D721Med (cell line): ENCODE measurements at regions not wholly inside any gene's neighbourhood (a gene's known extent, or its start where the extent isn't known, plus 50 kb on each side); places are given as distances from the start of the nearest gene placed in this dataset.
"Not testable (repeated sequence)": the region's sequence is repeated elsewhere in the genome, so short reads cannot be mapped to it uniquely, and the experiment has no call there.

Experiments used
- DNase-seq: peaks from one replicate; pipeline ENCODE4 v3.0.0; 2011; ENCODE audit warnings: low spot score; ENCODE audit not compliant: insufficient read length
- FAIRE-seq: peaks from 2 replicates; lab custom pipeline; 2011; peaks lifted over from hg19 to GRCh38; lab: Jason Lieb, UNC
- TF ChIP-seq, protein P1 (sequence below): IDR thresholded peaks from 2 replicates; pipeline ENCODE4 v1.5.1; 2012; ENCODE audit warnings: mild to moderate bottlenecking, control low read depth; ENCODE audit not compliant: insufficient read depth; ENCODE audit errors: missing control alignments

GRCh38 chr17:68106085-68106484 lies 70.5 kb downstream of the KPNA2 start:
- FAIRE-seq (no peak), DNase-seq (no peak)
- TF ChIP-seq, protein P1, sequence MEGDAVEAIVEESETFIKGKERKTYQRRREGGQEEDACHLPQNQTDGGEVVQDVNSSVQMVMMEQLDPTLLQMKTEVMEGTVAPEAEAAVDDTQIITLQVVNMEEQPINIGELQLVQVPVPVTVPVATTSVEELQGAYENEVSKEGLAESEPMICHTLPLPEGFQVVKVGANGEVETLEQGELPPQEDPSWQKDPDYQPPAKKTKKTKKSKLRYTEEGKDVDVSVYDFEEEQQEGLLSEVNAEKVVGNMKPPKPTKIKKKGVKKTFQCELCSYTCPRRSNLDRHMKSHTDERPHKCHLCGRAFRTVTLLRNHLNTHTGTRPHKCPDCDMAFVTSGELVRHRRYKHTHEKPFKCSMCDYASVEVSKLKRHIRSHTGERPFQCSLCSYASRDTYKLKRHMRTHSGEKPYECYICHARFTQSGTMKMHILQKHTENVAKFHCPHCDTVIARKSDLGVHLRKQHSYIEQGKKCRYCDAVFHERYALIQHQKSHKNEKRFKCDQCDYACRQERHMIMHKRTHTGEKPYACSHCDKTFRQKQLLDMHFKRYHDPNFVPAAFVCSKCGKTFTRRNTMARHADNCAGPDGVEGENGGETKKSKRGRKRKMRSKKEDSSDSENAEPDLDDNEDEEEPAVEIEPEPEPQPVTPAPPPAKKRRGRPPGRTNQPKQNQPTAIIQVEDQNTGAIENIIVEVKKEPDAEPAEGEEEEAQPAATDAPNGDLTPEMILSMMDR = no peak

DNA sequence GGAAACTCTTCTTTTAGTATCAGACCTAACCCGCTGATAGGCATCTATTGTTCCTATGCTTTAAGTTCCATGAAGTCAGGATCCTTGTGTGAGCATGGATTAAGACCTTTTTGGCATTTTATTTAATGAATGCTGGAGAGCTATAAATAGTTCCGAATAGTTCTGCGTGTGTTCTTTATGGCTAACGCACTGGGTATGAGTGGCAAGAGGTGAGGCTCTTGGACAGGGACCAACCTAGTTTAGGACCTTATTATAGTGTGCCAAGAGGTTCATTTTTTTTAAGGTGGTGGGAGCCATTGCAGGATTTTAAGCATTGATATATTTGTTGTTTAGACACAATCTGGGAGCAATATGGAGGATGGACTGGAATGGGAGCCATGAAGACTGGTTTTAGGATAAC lies 71.8 kb downstream of the KPNA2 start:
- FAIRE-seq (no peak), DNase-seq (no peak)
- TF ChIP-seq, protein P1 = no peak

GRCh38 chr17:68108313-68109000 lies 72.9 kb downstream of the KPNA2 start:
- no peak for FAIRE-seq
- TF ChIP-seq, protein P1 = no peak
- no peak for DNase-seq

DNA sequence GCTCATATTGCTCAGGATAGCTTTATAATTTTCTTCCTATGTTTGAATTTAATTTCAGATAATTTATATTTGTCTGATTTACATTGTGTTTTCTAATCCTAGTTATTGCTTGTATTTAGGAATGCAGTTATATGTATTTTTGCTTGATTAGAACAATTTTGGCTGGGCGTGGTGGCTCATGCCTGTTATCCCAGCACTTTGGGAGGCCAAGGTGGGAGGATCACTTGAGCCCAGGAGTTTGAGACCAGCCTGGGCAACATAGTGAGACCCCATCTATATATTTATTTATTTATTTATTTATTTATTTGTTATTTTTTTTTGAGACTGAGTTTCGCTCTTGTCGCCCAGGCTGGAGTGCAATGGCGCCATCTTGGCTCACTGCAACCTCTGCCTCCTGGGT lies 73.9 kb downstream of the KPNA2 start:
- not testable (repeated sequence) for DNase-seq, FAIRE-seq

DNA sequence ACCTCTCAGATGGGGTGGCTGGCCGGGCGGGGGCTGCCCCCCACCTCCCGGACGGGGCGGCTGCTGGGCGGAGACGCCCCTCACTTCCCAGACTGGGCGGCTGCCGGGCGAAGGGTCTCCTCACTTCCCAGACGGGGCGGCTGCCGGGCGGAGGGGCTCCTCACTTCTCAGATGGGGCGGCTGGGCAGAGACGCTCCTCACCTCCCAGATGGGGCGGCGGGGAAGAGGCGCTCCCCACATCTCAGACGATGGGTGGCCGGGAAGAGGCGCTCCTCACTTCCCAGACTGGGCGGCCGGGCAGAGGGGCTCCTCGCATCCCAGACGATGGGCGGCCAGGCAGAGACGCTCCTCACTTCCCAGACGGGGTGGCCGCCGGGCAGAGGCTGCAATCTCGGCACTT lies 80.7 kb downstream of the KPNA2 start:
- not testable (repeated sequence) for DNase-seq, FAIRE-seq

DNA sequence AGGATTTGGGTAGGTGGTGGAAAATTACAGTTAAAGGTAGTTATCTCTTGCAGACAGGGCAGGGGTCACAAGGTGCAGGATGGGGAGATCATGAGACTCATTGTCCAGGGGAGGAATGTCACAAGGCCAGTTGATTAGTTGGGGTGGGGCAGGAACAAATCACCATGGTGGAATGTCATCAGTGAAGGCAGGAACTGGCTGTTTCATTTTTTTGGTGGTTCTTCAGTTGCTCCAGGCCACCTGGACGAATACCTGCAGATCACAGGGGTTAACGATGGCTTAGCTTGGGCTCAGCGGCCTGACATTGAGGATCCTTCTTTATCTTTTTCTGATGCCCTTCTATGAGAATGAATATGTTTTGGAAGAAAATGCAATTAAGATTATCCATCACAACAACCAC lies 87.1 kb downstream of the KPNA2 start:
- TF ChIP-seq, protein P1 = no peak
- FAIRE-seq = no peak
- no peak for DNase-seq

DNA sequence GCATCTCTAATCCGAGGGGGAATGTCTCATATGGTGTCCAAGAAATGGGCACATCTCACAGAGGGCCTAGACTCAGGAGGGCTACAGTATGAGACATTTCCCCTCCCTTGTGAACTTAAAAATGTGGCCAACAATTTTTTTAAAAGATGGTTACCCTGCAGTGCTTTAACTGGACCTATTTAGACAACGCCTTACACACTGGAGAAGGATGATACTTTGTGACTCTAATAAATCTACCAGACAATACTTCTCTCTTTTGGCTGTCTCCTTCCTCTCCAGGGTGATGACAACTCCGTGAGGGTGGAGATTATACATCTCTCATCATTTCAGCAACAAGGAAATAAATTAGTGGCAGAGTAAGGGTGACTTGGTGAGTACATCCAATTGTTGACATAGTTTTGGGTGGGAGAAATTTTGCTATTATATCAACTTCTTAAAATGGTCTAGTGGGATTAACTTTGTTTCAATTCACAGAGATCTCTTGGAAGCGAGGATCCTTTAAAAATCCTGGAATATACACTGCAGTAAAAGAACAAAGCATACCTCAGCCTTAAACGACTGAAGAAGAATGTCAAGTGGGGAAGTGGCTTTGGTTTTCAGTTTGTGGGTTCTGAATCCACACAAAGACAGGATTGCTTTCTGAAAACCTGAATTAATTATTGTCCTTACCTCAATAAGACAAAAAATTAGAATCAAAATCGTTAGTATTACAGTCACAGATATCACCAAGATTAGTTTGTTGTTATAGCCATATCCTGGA lies 89.8 kb downstream of the KPNA2 start:
- TF ChIP-seq, protein P1 = no peak
- DNase-seq (no peak), FAIRE-seq (no peak)

GRCh38 chr17:68127914-68128313 lies 92.4 kb downstream of the KPNA2 start:
- no peak for FAIRE-seq

More at GRCh38 chr17:68127914-68128313, 92.4 kb downstream of the KPNA2 start:
- TF ChIP-seq, protein P1 = no peak
- no peak for DNase-seq
